ENCODE measurements at regions not wholly inside any gene's neighbourhood (a gene's known extent, or its start where the extent isn't known, plus 50 kb on each side); places are given as distances from the start of the nearest gene placed in this dataset.
"Not testable (repeated sequence)": the region's sequence is repeated elsewhere in the genome, so short reads cannot be mapped to it uniquely, and the experiment has no call there.

DNA sequence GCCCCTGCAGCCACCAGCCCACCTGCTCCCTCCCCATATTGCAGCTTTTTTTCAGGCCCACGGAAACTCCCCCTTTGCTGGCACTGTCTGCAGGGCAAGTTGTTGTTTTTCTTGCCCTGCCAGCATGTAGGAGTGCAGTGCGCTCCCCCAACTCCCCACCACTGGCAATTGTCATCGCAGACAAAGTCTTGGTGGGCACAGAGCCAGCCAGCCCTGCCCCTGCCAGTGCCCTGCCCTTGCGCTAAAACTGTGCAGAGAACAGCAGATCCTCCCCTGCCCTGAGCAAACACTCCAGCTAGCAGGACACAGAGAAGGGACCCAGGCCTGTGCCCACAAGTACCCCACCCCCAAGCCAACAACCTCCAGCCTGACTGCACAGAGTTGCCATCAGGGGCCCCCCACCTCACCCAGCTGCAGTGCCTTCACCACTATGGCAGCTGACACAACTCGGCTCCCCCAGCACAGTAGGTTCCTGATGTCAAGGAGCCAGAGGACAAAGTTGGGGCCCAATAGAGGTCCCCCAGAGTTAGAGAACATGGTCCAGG, 158.1 kb upstream of the ARHGAP42 start:
- H3K4me3 ChIP-seq (ENCODE audit: low read length), result no peak overlapping the region
- no peaks in the 10 kb centered on the region for H3K27me3 ChIP-seq (ENCODE audit: control insufficient read depth, insufficient read depth, low read length)
- no peak overlapping the region for H3K27ac ChIP-seq (ENCODE audit: low read length)
- WGBS (ENCODE audit: insufficient coverage, insufficient read length), result no CpG with 5 or more reads among the region's 5 CpGs
- H3K36me3 ChIP-seq (ENCODE audit: control insufficient read depth, insufficient read depth, low read length), result no peaks in the 10 kb centered on the region
- DNase-seq (ENCODE audit: low read depth, low spot score), result no peak
- peaks cover 2% of the 10 kb centered on the region; the same call in 1 of the 2 replicates for H3K4me1 ChIP-seq (ENCODE audit: control insufficient read depth, insufficient read depth, low read length)
- no peaks in the 10 kb centered on the region for H3K9me3 ChIP-seq (ENCODE audit: control insufficient read depth, insufficient read depth, low read length)

DNA sequence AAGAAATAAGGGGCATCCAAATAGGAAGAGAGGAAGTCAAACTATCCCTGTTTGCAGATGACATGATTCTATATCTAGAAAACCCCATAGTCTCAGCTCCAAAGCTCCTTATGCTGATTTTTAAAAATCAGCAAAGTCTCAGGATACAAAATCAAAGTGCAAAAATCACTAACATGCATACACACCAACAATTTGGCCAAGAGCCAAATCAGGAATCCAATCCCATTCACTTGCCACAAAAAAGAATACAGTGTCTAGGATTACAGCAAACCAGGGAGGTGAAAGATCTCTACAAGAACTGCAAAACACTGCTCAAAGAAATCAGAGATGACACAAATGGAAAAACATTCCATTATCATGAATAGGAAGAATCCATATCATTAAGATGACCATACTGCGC, 155.8 kb upstream of the ARHGAP42 start:
- not testable (repeated sequence) for H3K27me3 ChIP-seq (ENCODE audit: control insufficient read depth, insufficient read depth, low read length); H3K4me1 ChIP-seq (ENCODE audit: control insufficient read depth, insufficient read depth, low read length); H3K9me3 ChIP-seq (ENCODE audit: control insufficient read depth, insufficient read depth, low read length); H3K4me3 ChIP-seq (ENCODE audit: low read length); H3K36me3 ChIP-seq (ENCODE audit: control insufficient read depth, insufficient read depth, low read length); DNase-seq (ENCODE audit: low read depth, low spot score); H3K27ac ChIP-seq (ENCODE audit: low read length)
- WGBS (ENCODE audit: insufficient coverage, insufficient read length), result no CpG with 5 or more reads among the region's 1 CpG

DNA sequence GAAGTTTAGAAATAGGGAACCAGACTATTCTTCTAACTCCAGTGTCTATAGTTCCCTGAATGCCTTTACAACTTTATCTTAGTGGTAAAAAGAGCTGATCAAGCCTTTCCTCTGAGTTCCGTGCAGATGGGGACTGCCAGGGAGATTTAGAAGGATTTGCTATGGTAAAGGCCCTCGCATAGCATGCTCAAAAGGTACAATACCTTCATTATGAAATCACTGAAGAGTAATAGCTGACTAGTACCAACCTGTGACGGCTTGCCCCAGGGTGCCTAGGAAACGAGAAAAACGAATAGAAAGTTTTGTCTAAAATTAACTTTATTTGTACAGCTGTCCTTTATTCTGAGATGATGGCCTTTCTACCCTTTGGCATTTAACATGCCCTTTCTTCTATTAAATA, 150.1 kb upstream of the ARHGAP42 start:
- H3K9me3 ChIP-seq (ENCODE audit: control insufficient read depth, insufficient read depth, low read length), result no peaks in the 10 kb centered on the region
- no peak overlapping the region for H3K4me3 ChIP-seq (ENCODE audit: low read length)
- DNase-seq (ENCODE audit: low read depth, low spot score), result no peak
- no peaks in the 10 kb centered on the region for H3K36me3 ChIP-seq (ENCODE audit: control insufficient read depth, insufficient read depth, low read length)
- H3K4me1 ChIP-seq (ENCODE audit: control insufficient read depth, insufficient read depth, low read length), result no peaks in the 10 kb centered on the region
- no peaks in the 10 kb centered on the region for H3K27me3 ChIP-seq (ENCODE audit: control insufficient read depth, insufficient read depth, low read length)
- no CpG with 5 or more reads among the region's 5 CpGs for WGBS (ENCODE audit: insufficient coverage, insufficient read length)
- no peak overlapping the region for H3K27ac ChIP-seq (ENCODE audit: low read length)

DNA sequence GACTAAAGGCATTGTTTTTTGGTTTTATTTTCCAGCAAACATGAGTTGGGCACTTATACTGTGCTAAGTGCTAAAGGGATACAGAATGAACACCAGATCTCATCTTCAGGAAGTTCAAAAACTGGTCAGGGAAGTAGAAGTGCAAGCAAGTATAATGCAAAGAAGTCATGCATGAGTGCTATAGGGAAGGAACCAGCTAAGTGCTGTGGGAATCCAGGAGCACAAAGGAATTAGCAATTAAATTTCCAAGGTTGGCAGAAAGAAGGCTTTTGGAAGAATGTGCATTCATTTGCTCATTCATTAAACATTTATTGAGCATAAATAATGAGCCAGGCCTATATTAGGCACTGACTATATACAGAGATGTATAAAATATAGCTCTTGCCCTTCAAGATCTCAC, 143.7 kb upstream of the ARHGAP42 start:
- no peaks in the 10 kb centered on the region for H3K9me3 ChIP-seq (ENCODE audit: control insufficient read depth, insufficient read depth, low read length)
- no peaks in the 10 kb centered on the region for H3K36me3 ChIP-seq (ENCODE audit: control insufficient read depth, insufficient read depth, low read length)
- no peak overlapping the region for H3K27ac ChIP-seq (ENCODE audit: low read length)
- no peak overlapping the region for H3K4me3 ChIP-seq (ENCODE audit: low read length)
- H3K27me3 ChIP-seq (ENCODE audit: control insufficient read depth, insufficient read depth, low read length), result no peaks in the 10 kb centered on the region
- DNase-seq (ENCODE audit: low read depth, low spot score), result no peak
- H3K4me1 ChIP-seq (ENCODE audit: control insufficient read depth, insufficient read depth, low read length), result no peaks in the 10 kb centered on the region

DNA sequence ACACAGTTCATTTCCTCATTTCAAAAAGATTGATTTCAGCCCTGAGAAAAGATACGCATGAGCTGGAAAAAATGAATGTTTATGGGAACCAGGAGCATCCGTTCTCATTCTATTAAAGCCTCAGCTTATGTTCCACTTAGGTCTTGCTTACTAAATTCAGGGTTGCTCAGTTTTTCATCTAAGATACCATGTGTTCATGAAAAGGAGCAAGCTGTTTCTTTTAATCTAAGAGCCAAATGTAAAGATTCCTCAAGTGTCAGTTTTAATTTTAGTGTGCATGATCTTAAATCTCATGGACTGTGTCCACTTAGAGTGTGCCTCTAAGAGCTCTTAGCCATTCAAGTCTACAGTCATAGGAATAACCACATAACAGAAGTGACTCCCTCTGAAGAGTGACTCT, 141.5 kb upstream of the ARHGAP42 start:
- no peaks in the 10 kb centered on the region for H3K36me3 ChIP-seq (ENCODE audit: control insufficient read depth, insufficient read depth, low read length)
- no peaks in the 10 kb centered on the region for H3K27me3 ChIP-seq (ENCODE audit: control insufficient read depth, insufficient read depth, low read length)
- H3K4me1 ChIP-seq (ENCODE audit: control insufficient read depth, insufficient read depth, low read length), result no peaks in the 10 kb centered on the region
- no peak overlapping the region for H3K27ac ChIP-seq (ENCODE audit: low read length)
- H3K4me3 ChIP-seq (ENCODE audit: low read length), result no peak overlapping the region
- WGBS (ENCODE audit: insufficient coverage, insufficient read length), result no CpG with 5 or more reads among the region's 2 CpGs
- DNase-seq (ENCODE audit: low read depth, low spot score), result no peak
- H3K9me3 ChIP-seq (ENCODE audit: control insufficient read depth, insufficient read depth, low read length), result no peaks in the 10 kb centered on the region

DNA sequence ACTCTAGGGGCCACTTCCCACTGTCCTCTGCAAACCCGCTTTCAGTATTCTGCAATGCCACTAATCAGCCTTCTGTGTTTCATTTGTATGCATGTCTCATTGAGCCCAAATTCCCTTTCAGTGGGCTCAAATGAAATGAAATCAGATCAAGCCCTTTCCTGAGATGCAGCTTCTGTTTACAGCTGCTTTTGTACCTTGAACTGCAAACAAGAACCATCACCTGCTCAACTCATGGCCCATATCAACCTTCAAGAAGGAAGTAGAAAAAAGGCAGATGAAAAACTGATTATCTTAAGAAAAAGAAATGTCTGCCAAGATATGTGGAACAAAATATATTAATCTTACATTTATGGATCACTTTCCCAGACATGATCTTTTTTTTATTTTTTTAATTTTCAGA, 141.1 kb upstream of the ARHGAP42 start:
- DNase-seq (ENCODE audit: low read depth, low spot score), result no peak
- Histone ChIP-seq H3K36me3 (ENCODE audit: control insufficient read depth, insufficient read depth, low read length) (no peaks in the 10 kb centered on the region), H3K27ac (ENCODE audit: low read length) (no peak overlapping the region), H3K4me1 (ENCODE audit: control insufficient read depth, insufficient read depth, low read length) (no peaks in the 10 kb centered on the region), H3K4me3 (ENCODE audit: low read length) (no peak overlapping the region), H3K9me3 (ENCODE audit: control insufficient read depth, insufficient read depth, low read length) (no peaks in the 10 kb centered on the region), H3K27me3 (ENCODE audit: control insufficient read depth, insufficient read depth, low read length) (no peaks in the 10 kb centered on the region)
- no CpG with 5 or more reads among the region's 1 CpG for WGBS (ENCODE audit: insufficient coverage, insufficient read length)

DNA sequence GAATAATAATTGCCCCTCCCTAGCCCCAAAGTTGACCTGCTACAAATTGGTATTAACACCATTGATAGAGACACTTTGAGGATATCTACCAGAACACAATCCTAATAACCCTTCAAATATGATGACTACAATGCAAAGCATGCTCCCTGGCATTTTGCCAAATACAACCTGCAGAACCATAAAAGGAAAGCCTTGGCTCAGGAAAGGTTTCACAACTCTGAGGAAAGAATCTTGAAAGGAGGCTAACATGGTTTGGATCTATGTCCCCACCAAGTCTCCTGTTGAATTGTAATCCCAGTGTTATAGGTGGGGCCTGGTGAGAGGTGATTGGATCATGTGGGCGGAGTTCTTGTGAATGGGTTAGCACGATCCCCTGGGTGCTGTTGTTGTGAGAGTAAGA, 140.4 kb upstream of the ARHGAP42 start:
- no CpG with 5 or more reads among the region's 2 CpGs for WGBS (ENCODE audit: insufficient coverage, insufficient read length)
- Histone ChIP-seq H3K4me3 (ENCODE audit: low read length) (no peak overlapping the region), H3K9me3 (ENCODE audit: control insufficient read depth, insufficient read depth, low read length) (no peaks in the 10 kb centered on the region), H3K27ac (ENCODE audit: low read length) (no peak overlapping the region), H3K36me3 (ENCODE audit: control insufficient read depth, insufficient read depth, low read length) (no peaks in the 10 kb centered on the region), H3K4me1 (ENCODE audit: control insufficient read depth, insufficient read depth, low read length) (no peaks in the 10 kb centered on the region), H3K27me3 (ENCODE audit: control insufficient read depth, insufficient read depth, low read length) (no peaks in the 10 kb centered on the region)
- DNase-seq (ENCODE audit: low read depth, low spot score), result no peak

DNA sequence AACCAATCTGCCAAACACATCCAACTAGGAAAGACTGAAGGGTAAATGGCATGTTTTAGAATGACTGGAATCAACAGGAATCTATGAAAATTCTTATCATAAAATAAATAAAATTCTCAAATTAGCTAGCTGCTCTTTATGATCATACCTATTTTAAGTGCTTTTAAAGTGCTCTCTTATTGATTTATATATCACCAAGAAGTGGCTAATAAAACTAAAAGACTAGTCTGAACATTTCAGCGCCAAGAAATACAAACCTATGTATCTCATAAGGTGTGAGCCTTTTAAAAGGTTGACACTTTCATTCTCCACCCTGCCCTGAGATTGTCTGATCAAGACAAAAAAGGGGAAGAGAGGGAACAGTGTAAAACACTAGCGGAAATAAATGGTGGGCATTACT, 136.8 kb upstream of the ARHGAP42 start:
- H3K4me3 ChIP-seq (ENCODE audit: low read length), result no peak overlapping the region
- WGBS (ENCODE audit: insufficient coverage, insufficient read length), result no CpG with 5 or more reads among the region's 2 CpGs
- no peaks in the 10 kb centered on the region for H3K36me3 ChIP-seq (ENCODE audit: control insufficient read depth, insufficient read depth, low read length)
- DNase-seq (ENCODE audit: low read depth, low spot score), result no peak
- no peak overlapping the region for H3K27ac ChIP-seq (ENCODE audit: low read length)
- no peaks in the 10 kb centered on the region for H3K27me3 ChIP-seq (ENCODE audit: control insufficient read depth, insufficient read depth, low read length)
- H3K9me3 ChIP-seq (ENCODE audit: control insufficient read depth, insufficient read depth, low read length), result no peaks in the 10 kb centered on the region
- H3K4me1 ChIP-seq (ENCODE audit: control insufficient read depth, insufficient read depth, low read length), result peaks cover 2% of the 10 kb centered on the region; the same call in 1 of the 2 replicates

DNA sequence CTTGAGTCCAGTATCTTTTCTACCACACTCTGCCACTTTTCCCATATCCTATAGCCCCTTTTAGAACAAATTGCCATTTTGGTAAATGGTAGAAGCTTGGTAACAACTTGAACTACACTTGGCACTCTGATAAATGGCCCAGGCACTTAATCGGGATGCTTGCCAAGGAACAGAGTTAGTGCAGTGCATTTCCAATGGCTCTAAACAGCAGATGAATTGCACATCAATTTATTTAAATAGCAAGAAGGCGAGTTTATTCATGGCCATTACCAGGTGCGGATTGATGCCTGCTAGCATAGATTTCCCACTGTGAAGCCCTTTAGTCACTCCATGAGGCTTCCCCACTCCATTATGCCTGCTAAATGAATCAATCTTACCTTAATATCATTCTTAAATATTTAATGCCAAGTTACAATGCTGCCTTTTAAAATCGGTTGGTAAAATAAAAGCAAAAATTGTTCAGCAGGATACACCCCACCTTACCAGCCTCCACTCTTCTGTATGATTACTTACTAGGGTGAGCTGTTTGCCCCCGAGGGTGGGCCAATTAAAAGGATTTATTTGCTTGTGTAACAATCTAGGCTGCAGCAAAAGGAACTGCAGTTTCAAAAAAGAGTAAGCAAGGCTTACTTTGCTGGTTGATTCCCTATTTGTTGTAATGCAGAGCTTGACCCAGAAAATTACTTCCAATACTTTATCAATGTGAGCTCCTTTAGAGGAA, 136.0 kb upstream of the ARHGAP42 start:
- WGBS (ENCODE audit: insufficient coverage, insufficient read length), result no CpG with 5 or more reads among the region's 5 CpGs
- no peak for DNase-seq (ENCODE audit: low read depth, low spot score)
- H3K27ac ChIP-seq (ENCODE audit: low read length), result no peak overlapping the region
- H3K27me3 ChIP-seq (ENCODE audit: control insufficient read depth, insufficient read depth, low read length), result no peaks in the 10 kb centered on the region
- H3K36me3 ChIP-seq (ENCODE audit: control insufficient read depth, insufficient read depth, low read length), result no peaks in the 10 kb centered on the region
- peaks cover 2% of the 10 kb centered on the region; the same call in 1 of the 2 replicates for H3K4me1 ChIP-seq (ENCODE audit: control insufficient read depth, insufficient read depth, low read length)
- no peak overlapping the region for H3K4me3 ChIP-seq (ENCODE audit: low read length)
- H3K9me3 ChIP-seq (ENCODE audit: control insufficient read depth, insufficient read depth, low read length), result no peaks in the 10 kb centered on the region

DNA sequence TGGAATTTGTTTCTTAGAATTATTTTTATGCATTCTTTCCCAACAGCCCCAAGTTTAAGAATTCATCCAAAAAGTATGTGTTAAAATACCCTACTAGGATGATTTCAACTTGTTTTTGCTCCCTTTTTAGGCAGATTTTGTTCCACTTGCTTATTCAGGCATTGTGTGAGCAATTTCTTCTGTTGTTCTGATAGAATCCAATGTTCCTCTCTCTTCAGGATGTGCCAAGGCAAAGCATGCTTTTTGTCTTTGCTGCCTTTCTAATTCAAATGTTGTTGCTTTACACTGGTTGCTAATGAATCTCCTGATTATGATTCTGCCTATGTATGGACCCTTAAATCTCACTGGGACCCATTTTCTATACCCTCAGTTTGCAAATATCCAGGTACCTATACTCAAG, 131.2 kb upstream of the ARHGAP42 start:
- Histone ChIP-seq H3K27ac (ENCODE audit: low read length) (no peak overlapping the region), H3K27me3 (ENCODE audit: control insufficient read depth, insufficient read depth, low read length) (no peaks in the 10 kb centered on the region), H3K36me3 (ENCODE audit: control insufficient read depth, insufficient read depth, low read length) (no peaks in the 10 kb centered on the region), H3K4me3 (ENCODE audit: low read length) (no peak overlapping the region), H3K4me1 (ENCODE audit: control insufficient read depth, insufficient read depth, low read length) (peaks cover 2% of the 10 kb centered on the region; the same call in 1 of the 2 replicates), H3K9me3 (ENCODE audit: control insufficient read depth, insufficient read depth, low read length) (no peaks in the 10 kb centered on the region)
- DNase-seq (ENCODE audit: low read depth, low spot score), result no peak

DNA sequence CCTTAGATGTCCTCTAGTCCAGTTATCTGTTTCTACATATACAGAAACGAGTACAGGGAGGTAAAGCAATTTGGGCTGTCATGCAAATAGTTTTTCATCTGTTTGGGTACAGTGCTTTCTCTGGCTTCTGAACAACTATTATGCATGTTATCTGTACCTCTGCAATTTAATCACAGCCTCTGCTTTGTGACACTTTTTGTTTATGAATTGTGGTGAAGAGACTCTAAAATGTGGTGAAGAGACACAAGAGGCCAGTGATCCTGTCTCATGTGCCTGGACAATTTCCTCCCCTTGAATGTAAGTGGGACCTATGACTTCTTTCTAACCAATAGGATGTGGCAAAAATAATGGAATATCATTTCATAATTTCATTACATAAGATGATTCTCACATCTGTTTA, 130.3 kb upstream of the ARHGAP42 start:
- Histone ChIP-seq H3K27ac (ENCODE audit: low read length) (no peak overlapping the region), H3K36me3 (ENCODE audit: control insufficient read depth, insufficient read depth, low read length) (no peaks in the 10 kb centered on the region), H3K4me3 (ENCODE audit: low read length) (no peak overlapping the region), H3K9me3 (ENCODE audit: control insufficient read depth, insufficient read depth, low read length) (no peaks in the 10 kb centered on the region), H3K4me1 (ENCODE audit: control insufficient read depth, insufficient read depth, low read length) (peaks cover 2% of the 10 kb centered on the region; the same call in 1 of the 2 replicates), H3K27me3 (ENCODE audit: control insufficient read depth, insufficient read depth, low read length) (no peaks in the 10 kb centered on the region)
- DNase-seq (ENCODE audit: low read depth, low spot score), result no peak
- no CpG with 5 or more reads among the region's 1 CpG for WGBS (ENCODE audit: insufficient coverage, insufficient read length)

Measured in iPS DF 6.9 (cell line).